IPS DF 19.7 (cell line): ENCODE measurements at regions not wholly inside any gene's neighbourhood (a gene's known extent, or its start where the extent isn't known, plus 50 kb on each side); places are given as distances from the start of the nearest gene placed in this dataset.
"Not testable (repeated sequence)": the region's sequence is repeated elsewhere in the genome, so short reads cannot be mapped to it uniquely, and the experiment has no call there.

ENCODE experiments used
- DNase-seq: peaks from one replicate; pipeline ENCODE4 v3.0.0-alpha.2; 2013; ENCODE audit warnings: low read depth, low spot score

- no peak for DNase-seq
Observed at GRCh38 chr7:4437916-4438315, 244.2 kb upstream of the FOXK1 start.

GRCh38 chr7:4438723-4439245 lies 243.3 kb upstream of the FOXK1 start:
- no peak for DNase-seq

GRCh38 chr7:4439444-4439843 lies 242.7 kb upstream of the FOXK1 start:
- no peak for DNase-seq

GRCh38 chr7:4444106-4444505 lies 238.0 kb upstream of the FOXK1 start:
- no peak for DNase-seq

GRCh38 chr7:4445777-4446176 lies 236.3 kb upstream of the FOXK1 start:
- DNase-seq = no peak

GRCh38 chr7:4449263-4449662 lies 232.8 kb upstream of the FOXK1 start:
- no peak for DNase-seq

- DNase-seq = no peak
Observed at GRCh38 chr7:4450483-4450882, 231.6 kb upstream of the FOXK1 start.

- DNase-seq = no peak
Observed at GRCh38 chr7:4460597-4460996, 221.5 kb upstream of the FOXK1 start.

- no peak for DNase-seq
Observed at GRCh38 chr7:4461531-4461930, 220.6 kb upstream of the FOXK1 start.

GRCh38 chr7:4468320-4469102 lies 213.6 kb upstream of the FOXK1 start:
- no peak for DNase-seq

GRCh38 chr7:4470246-4470645 lies 211.8 kb upstream of the FOXK1 start:
- no peak for DNase-seq

GRCh38 chr7:4472728-4473127 lies 209.4 kb upstream of the FOXK1 start:
- no peak for DNase-seq

- peak; percentile 15 for DNase-seq
Observed at GRCh38 chr7:4479367-4480039, 202.6 kb upstream of the FOXK1 start.

- not testable (repeated sequence) for DNase-seq
Observed at GRCh38 chr7:4480131-4480530, 202.0 kb upstream of the FOXK1 start.

- no peak for DNase-seq
Observed at GRCh38 chr7:4483851-4484250, 198.2 kb upstream of the FOXK1 start.

GRCh38 chr7:4484545-4484944 lies 197.6 kb upstream of the FOXK1 start:
- DNase-seq = no peak

- DNase-seq = no peak
Observed at GRCh38 chr7:4486907-4487306, 195.2 kb upstream of the FOXK1 start.

GRCh38 chr7:4496911-4497310 lies 185.2 kb upstream of the FOXK1 start:
- DNase-seq = not testable (repeated sequence)

GRCh38 chr7:4500812-4501211 lies 181.3 kb upstream of the FOXK1 start:
- no peak for DNase-seq

- not testable (repeated sequence) for DNase-seq
Observed at GRCh38 chr7:4507886-4508285, 174.2 kb upstream of the FOXK1 start.

GRCh38 chr7:4513450-4513849 lies 168.6 kb upstream of the FOXK1 start:
- DNase-seq = no peak

- DNase-seq = no peak
Observed at GRCh38 chr7:4519819-4520520, 162.1 kb upstream of the FOXK1 start.
